ENCODE measurements at regions not wholly inside any gene's neighbourhood (a gene's known extent, or its start where the extent isn't known, plus 50 kb on each side); places are given as distances from the start of the nearest gene placed in this dataset.

- no peak for TF ChIP-seq CTCF (IDR thresholded peaks at IDR 0.05)
- intact Hi-C loops (cut with micrococcal nuclease), result no loop called here
- no peaks in the 10 kb centered on the region for H3K27me3 ChIP-seq (ENCODE audit: control insufficient read depth, insufficient read depth, low read length)
- Mint-ChIP-seq H3K4me1 (no peaks in the 10 kb centered on the region), H3K36me3 (peaks cover 6% of the 10 kb centered on the region), H3K4me3 (no peak overlapping the region), H3K27me3 (ENCODE audit: low read depth in 2 of 2) (no peaks in the 10 kb centered on the region), H3K27ac (no peak overlapping the region), H3K9me3 (peaks cover 6 to 14% of the 10 kb centered on the region in 2 donors)
- no peak overlapping the region for H3K4me3 ChIP-seq (ENCODE audit: low read length)
- H3K27ac ChIP-seq (ENCODE audit: low read length), result no peak overlapping the region
- 64% methylated on average over 2 of the region's 2 CpGs for WGBS (ENCODE audit: insufficient coverage)
- DNase-seq, result no peak
- peaks cover 6% of the 10 kb centered on the region for H3K9me3 ChIP-seq (ENCODE audit: control insufficient read depth, insufficient read depth, low read length)
- H3K4me1 ChIP-seq (ENCODE audit: control insufficient read depth, insufficient read depth, low read length), result no peaks in the 10 kb centered on the region
- no peaks in the 10 kb centered on the region for H3K36me3 ChIP-seq (ENCODE audit: control insufficient read depth, insufficient read depth, low read length)
- ATAC-seq, result no peak
Observed at GRCh38 chr2:103810875-103811274, 1043.0 kb upstream of the POU3F3 start.

- Histone ChIP-seq H3K27ac (ENCODE audit: low read length) (no peak overlapping the region), H3K36me3 (ENCODE audit: control insufficient read depth, insufficient read depth, low read length) (no peaks in the 10 kb centered on the region), H3K9me3 (ENCODE audit: control insufficient read depth, insufficient read depth, low read length) (peaks cover 6% of the 10 kb centered on the region), H3K4me3 (ENCODE audit: low read length) (no peak overlapping the region), H3K27me3 (ENCODE audit: control insufficient read depth, insufficient read depth, low read length) (no peaks in the 10 kb centered on the region), H3K4me1 (ENCODE audit: control insufficient read depth, insufficient read depth, low read length) (no peaks in the 10 kb centered on the region)
- WGBS (ENCODE audit: insufficient coverage), result 86% methylated on average over 1 of the region's 3 CpGs
- no peak overlapping the region for H3K4me3 Mint-ChIP-seq
- no peaks in the 10 kb centered on the region for H3K27me3 Mint-ChIP-seq (ENCODE audit: low read depth in 2 of 2)
- H3K27ac Mint-ChIP-seq, result no peak overlapping the region
- no peaks in the 10 kb centered on the region for H3K36me3 Mint-ChIP-seq
- DNase-seq (no peak), ATAC-seq (no peak)
- peaks cover 5 to 15% of the 10 kb centered on the region in 2 donors for H3K9me3 Mint-ChIP-seq
- TF ChIP-seq CTCF (IDR thresholded peaks at IDR 0.05), result no peak
- intact Hi-C loops (cut with micrococcal nuclease), result no loop called here
- H3K4me1 Mint-ChIP-seq, result no peaks in the 10 kb centered on the region
Observed at GRCh38 chr2:103814016-103814415, 1039.9 kb upstream of the POU3F3 start.

- ATAC-seq (no peak), DNase-seq (no peak)
- H3K4me1 Mint-ChIP-seq, result no peaks in the 10 kb centered on the region
- H3K36me3 ChIP-seq (ENCODE audit: control insufficient read depth, insufficient read depth, low read length), result no peaks in the 10 kb centered on the region
- H3K9me3 Mint-ChIP-seq, result peaks cover 5 to 11% of the 10 kb centered on the region in 2 donors
- H3K9me3 ChIP-seq (ENCODE audit: control insufficient read depth, insufficient read depth, low read length), result no peaks in the 10 kb centered on the region
- intact Hi-C loops (cut with micrococcal nuclease), result no loop called here
- H3K27ac ChIP-seq (ENCODE audit: low read length), result no peak overlapping the region
- H3K4me3 Mint-ChIP-seq, result no peak overlapping the region
- TF ChIP-seq CTCF (IDR thresholded peaks at IDR 0.05), result no peak
- H3K27me3 ChIP-seq (ENCODE audit: control insufficient read depth, insufficient read depth, low read length), result no peaks in the 10 kb centered on the region
- no peak overlapping the region for H3K4me3 ChIP-seq (ENCODE audit: low read length)
- H3K27ac Mint-ChIP-seq, result no peak overlapping the region
- no peaks in the 10 kb centered on the region for H3K4me1 ChIP-seq (ENCODE audit: control insufficient read depth, insufficient read depth, low read length)
- no CpG with 5 or more reads among the region's 1 CpG for WGBS (ENCODE audit: insufficient coverage)
- H3K36me3 Mint-ChIP-seq, result no peaks in the 10 kb centered on the region
- H3K27me3 Mint-ChIP-seq (ENCODE audit: low read depth in 2 of 2), result no peaks in the 10 kb centered on the region
Observed at GRCh38 chr2:103815731-103816130, 1038.2 kb upstream of the POU3F3 start.

GRCh38 chr2:103817746-103818145 lies 1036.2 kb upstream of the POU3F3 start:
- intact Hi-C loops (cut with micrococcal nuclease), result no loop called here
- no peaks in the 10 kb centered on the region for H3K27me3 Mint-ChIP-seq (ENCODE audit: low read depth in 2 of 2)
- no peaks in the 10 kb centered on the region for H3K36me3 Mint-ChIP-seq
- TF ChIP-seq CTCF (IDR thresholded peaks at IDR 0.05), result no peak
- H3K4me1 ChIP-seq (ENCODE audit: control insufficient read depth, insufficient read depth, low read length), result no peaks in the 10 kb centered on the region
- no peaks in the 10 kb centered on the region for H3K36me3 ChIP-seq (ENCODE audit: control insufficient read depth, insufficient read depth, low read length)
- no peak overlapping the region for H3K4me3 ChIP-seq (ENCODE audit: low read length)
- H3K27ac Mint-ChIP-seq, result no peak overlapping the region
- DNase-seq, result no peak
- H3K27me3 ChIP-seq (ENCODE audit: control insufficient read depth, insufficient read depth, low read length), result no peaks in the 10 kb centered on the region
- no peak overlapping the region for H3K27ac ChIP-seq (ENCODE audit: low read length)
- ATAC-seq, result no peak
- peaks cover 5 to 14% of the 10 kb centered on the region in 2 donors for H3K9me3 Mint-ChIP-seq
- H3K9me3 ChIP-seq (ENCODE audit: control insufficient read depth, insufficient read depth, low read length), result no peaks in the 10 kb centered on the region
- H3K4me3 Mint-ChIP-seq, result no peak overlapping the region
- no peaks in the 10 kb centered on the region for H3K4me1 Mint-ChIP-seq
- WGBS (ENCODE audit: insufficient coverage), result 80% methylated on average over 3 of the region's 3 CpGs

Measured in natural killer cell (primary cell).